Hepatocyte (in vitro differentiated cells): ENCODE measurements at regions not wholly inside any gene's neighbourhood (a gene's known extent, or its start where the extent isn't known, plus 50 kb on each side); places are given as distances from the start of the nearest gene placed in this dataset.

Experiments
- CTCF ChIP-seq: fragments of 200-600 bp; sonication (generic); IDR thresholded peaks from 2 replicates; pipeline ENCODE4 v1.5.1; 2016; ENCODE audit warnings: antibody characterized with exemption, mild to moderate bottlenecking; ENCODE audit not compliant: poor library complexity
- EZH2 ChIP-seq: fragments of 200-600 bp; sonication (generic); IDR thresholded peaks from 2 replicates; pipeline ENCODE4 v1.6.1; 2016; ENCODE audit warnings: antibody characterized with exemption, mild to moderate bottlenecking, borderline replicate concordance
- EZH2phosphoT487 ChIP-seq: fragments of 200-600 bp; sonication (generic); IDR thresholded peaks from one replicate; pipeline ENCODE4 v1.6.1; 2018; ENCODE audit warnings: antibody characterized with exemption, mild to moderate bottlenecking, low read depth, moderate library complexity; ENCODE audit not compliant: unreplicated experiment, severe bottlenecking

- no peak for TF ChIP-seq CTCF
- TF ChIP-seq EZH2: no peak
- no peak for TF ChIP-seq EZH2phosphoT487
Observed at GRCh38 chr7:51455086-51455485, 138.5 kb upstream of the COBL start.
